ENCODE measurements at regions not wholly inside any gene's neighbourhood (a gene's known extent, or its start where the extent isn't known, plus 50 kb on each side); places are given as distances from the start of the nearest gene placed in this dataset.

GRCh38 chr12:90036637-90037036 is 328.0 kb upstream of the ATP2B1 start:
- H3K79me2 ChIP-seq (ENCODE audit: control insufficient read depth, insufficient read depth, low read length, unreplicated experiment) = no peaks in the 10 kb centered on the region
- peak overlapping the region; percentile 43 for H3K27ac ChIP-seq (ENCODE audit: low read depth, low read length)
- peak overlapping the region; percentile 22; the same call in 1 of the 2 replicates for H3K4me3 ChIP-seq (ENCODE audit: low read depth, low read length)
- peak overlapping the region; percentile 81 for H2AFZ ChIP-seq (ENCODE audit: low read length, unreplicated experiment)
- peaks cover 20% of the 10 kb centered on the region for H3K4me1 ChIP-seq (ENCODE audit: control insufficient read depth, insufficient read depth, low read length, unreplicated experiment)
- 0 out of 2 replicates have a peak, but pooled peaks cover 6% of the 10 kb centered on the region for H3K36me3 ChIP-seq (ENCODE audit: insufficient read depth, low read length)
- no peaks in the 10 kb centered on the region for H3K27me3 ChIP-seq (ENCODE audit: insufficient read depth, low read length)

GRCh38 chr12:90030726-90031125 is 322.1 kb upstream of the ATP2B1 start:
- no peak overlapping the region for H3K4me3 ChIP-seq (ENCODE audit: low read depth, low read length)
- no peaks in the 10 kb centered on the region for H3K79me2 ChIP-seq (ENCODE audit: control insufficient read depth, insufficient read depth, low read length, unreplicated experiment)
- H3K36me3 ChIP-seq (ENCODE audit: insufficient read depth, low read length) = no peaks in the 10 kb centered on the region
- H2AFZ ChIP-seq (ENCODE audit: low read length, unreplicated experiment) = no peak overlapping the region
- H3K4me1 ChIP-seq (ENCODE audit: control insufficient read depth, insufficient read depth, low read length, unreplicated experiment) = peaks cover 7% of the 10 kb centered on the region
- H3K27me3 ChIP-seq (ENCODE audit: insufficient read depth, low read length) = no peaks in the 10 kb centered on the region
- H3K27ac ChIP-seq (ENCODE audit: low read depth, low read length) = no peak overlapping the region

- H3K79me2 ChIP-seq (ENCODE audit: control insufficient read depth, insufficient read depth, low read length, unreplicated experiment) = no peaks in the 10 kb centered on the region
- peaks cover 7% of the 10 kb centered on the region for H3K4me1 ChIP-seq (ENCODE audit: control insufficient read depth, insufficient read depth, low read length, unreplicated experiment)
- H2AFZ ChIP-seq (ENCODE audit: low read length, unreplicated experiment) = no peak overlapping the region
- no peak overlapping the region for H3K4me3 ChIP-seq (ENCODE audit: low read depth, low read length)
- H3K27ac ChIP-seq (ENCODE audit: low read depth, low read length) = no peak overlapping the region
- no peaks in the 10 kb centered on the region for H3K36me3 ChIP-seq (ENCODE audit: insufficient read depth, low read length)
- H3K27me3 ChIP-seq (ENCODE audit: insufficient read depth, low read length) = no peaks in the 10 kb centered on the region
Observed at GRCh38 chr12:90029317-90029716, 320.7 kb upstream of the ATP2B1 start.

GRCh38 chr12:90028635-90029051 is 320.0 kb upstream of the ATP2B1 start:
- Histone ChIP-seq H3K27me3 (ENCODE audit: insufficient read depth, low read length) (no peaks in the 10 kb centered on the region), H3K4me3 (ENCODE audit: low read depth, low read length) (no peak overlapping the region), H3K79me2 (ENCODE audit: control insufficient read depth, insufficient read depth, low read length, unreplicated experiment) (no peaks in the 10 kb centered on the region), H3K27ac (ENCODE audit: low read depth, low read length) (no peak overlapping the region), H3K36me3 (ENCODE audit: insufficient read depth, low read length) (no peaks in the 10 kb centered on the region), H2AFZ (ENCODE audit: low read length, unreplicated experiment) (peak overlapping the region; percentile 26), H3K4me1 (ENCODE audit: control insufficient read depth, insufficient read depth, low read length, unreplicated experiment) (peaks cover 7% of the 10 kb centered on the region)

- Histone ChIP-seq H3K4me1 (ENCODE audit: control insufficient read depth, insufficient read depth, low read length, unreplicated experiment) (peaks cover 7% of the 10 kb centered on the region), H3K27me3 (ENCODE audit: insufficient read depth, low read length) (no peaks in the 10 kb centered on the region), H3K36me3 (ENCODE audit: insufficient read depth, low read length) (no peaks in the 10 kb centered on the region), H3K79me2 (ENCODE audit: control insufficient read depth, insufficient read depth, low read length, unreplicated experiment) (no peaks in the 10 kb centered on the region), H3K27ac (ENCODE audit: low read depth, low read length) (no peak overlapping the region), H3K4me3 (ENCODE audit: low read depth, low read length) (no peak overlapping the region), H2AFZ (ENCODE audit: low read length, unreplicated experiment) (peak overlapping the region; percentile 26)
Observed at GRCh38 chr12:90027889-90028634, 319.4 kb upstream of the ATP2B1 start.

GRCh38 chr12:90027041-90027440 is 318.4 kb upstream of the ATP2B1 start:
- no peak overlapping the region for H2AFZ ChIP-seq (ENCODE audit: low read length, unreplicated experiment)
- no peaks in the 10 kb centered on the region for H3K27me3 ChIP-seq (ENCODE audit: insufficient read depth, low read length)
- H3K4me3 ChIP-seq (ENCODE audit: low read depth, low read length) = no peak overlapping the region
- peaks cover 7% of the 10 kb centered on the region for H3K4me1 ChIP-seq (ENCODE audit: control insufficient read depth, insufficient read depth, low read length, unreplicated experiment)
- H3K36me3 ChIP-seq (ENCODE audit: insufficient read depth, low read length) = no peaks in the 10 kb centered on the region
- H3K27ac ChIP-seq (ENCODE audit: low read depth, low read length) = no peak overlapping the region
- no peaks in the 10 kb centered on the region for H3K79me2 ChIP-seq (ENCODE audit: control insufficient read depth, insufficient read depth, low read length, unreplicated experiment)

GRCh38 chr12:90026516-90026915 is 317.9 kb upstream of the ATP2B1 start:
- Histone ChIP-seq H3K79me2 (ENCODE audit: control insufficient read depth, insufficient read depth, low read length, unreplicated experiment) (no peaks in the 10 kb centered on the region), H3K36me3 (ENCODE audit: insufficient read depth, low read length) (no peaks in the 10 kb centered on the region), H3K4me1 (ENCODE audit: control insufficient read depth, insufficient read depth, low read length, unreplicated experiment) (peaks cover 7% of the 10 kb centered on the region), H3K27ac (ENCODE audit: low read depth, low read length) (no peak overlapping the region), H2AFZ (ENCODE audit: low read length, unreplicated experiment) (no peak overlapping the region), H3K4me3 (ENCODE audit: low read depth, low read length) (no peak overlapping the region), H3K27me3 (ENCODE audit: insufficient read depth, low read length) (no peaks in the 10 kb centered on the region)

- Histone ChIP-seq H3K36me3 (ENCODE audit: insufficient read depth, low read length) (no peaks in the 10 kb centered on the region), H3K27me3 (ENCODE audit: insufficient read depth, low read length) (no peaks in the 10 kb centered on the region), H3K4me1 (ENCODE audit: control insufficient read depth, insufficient read depth, low read length, unreplicated experiment) (peaks cover 7% of the 10 kb centered on the region), H3K27ac (ENCODE audit: low read depth, low read length) (no peak overlapping the region), H3K79me2 (ENCODE audit: control insufficient read depth, insufficient read depth, low read length, unreplicated experiment) (no peaks in the 10 kb centered on the region), H3K4me3 (ENCODE audit: low read depth, low read length) (no peak overlapping the region), H2AFZ (ENCODE audit: low read length, unreplicated experiment) (no peak overlapping the region)
Observed at GRCh38 chr12:90024262-90024661, 315.6 kb upstream of the ATP2B1 start.

- H2AFZ ChIP-seq (ENCODE audit: low read length, unreplicated experiment) = no peak overlapping the region
- no peaks in the 10 kb centered on the region for H3K27me3 ChIP-seq (ENCODE audit: insufficient read depth, low read length)
- H3K79me2 ChIP-seq (ENCODE audit: control insufficient read depth, insufficient read depth, low read length, unreplicated experiment) = no peaks in the 10 kb centered on the region
- no peak overlapping the region for H3K4me3 ChIP-seq (ENCODE audit: low read depth, low read length)
- no peaks in the 10 kb centered on the region for H3K4me1 ChIP-seq (ENCODE audit: control insufficient read depth, insufficient read depth, low read length, unreplicated experiment)
- no peak overlapping the region for H3K27ac ChIP-seq (ENCODE audit: low read depth, low read length)
- H3K36me3 ChIP-seq (ENCODE audit: insufficient read depth, low read length) = no peaks in the 10 kb centered on the region
Observed at GRCh38 chr12:90023207-90023900, 314.7 kb upstream of the ATP2B1 start.

GRCh38 chr12:90021795-90022440 is 313.3 kb upstream of the ATP2B1 start:
- no peaks in the 10 kb centered on the region for H3K79me2 ChIP-seq (ENCODE audit: control insufficient read depth, insufficient read depth, low read length, unreplicated experiment)
- H3K27ac ChIP-seq (ENCODE audit: low read depth, low read length) = no peak overlapping the region
- H3K27me3 ChIP-seq (ENCODE audit: insufficient read depth, low read length) = no peaks in the 10 kb centered on the region
- H2AFZ ChIP-seq (ENCODE audit: low read length, unreplicated experiment) = no peak overlapping the region
- H3K36me3 ChIP-seq (ENCODE audit: insufficient read depth, low read length) = no peaks in the 10 kb centered on the region
- no peak overlapping the region for H3K4me3 ChIP-seq (ENCODE audit: low read depth, low read length)
- no peaks in the 10 kb centered on the region for H3K4me1 ChIP-seq (ENCODE audit: control insufficient read depth, insufficient read depth, low read length, unreplicated experiment)
